Heart right ventricle (tissue), 16 donors: ENCODE measurements at regions not wholly inside any gene's neighbourhood (a gene's known extent, or its start where the extent isn't known, plus 50 kb on each side); places are given as distances from the start of the nearest gene placed in this dataset.

ENCODE experiments used
- ATAC-seq, 8 donors: fragments of 200-7000 bp; cut with Tn5 transposase; one replicate each; pipeline ENCODE4 v1.9.1; 2020; ENCODE audit warnings: mild to moderate bottlenecking in 8 of 8, moderate library complexity in 8 of 8, moderate number of reproducible peaks in 1 of 8
- DNase-seq, 2 donors: peaks; one replicate each; pipeline ENCODE4 v3.0.0-alpha.2; 2020
- H3K27ac ChIP-seq, 10 donors: fragments of 200-600 bp; sonication (generic) in 2 of 10; one replicate each; pipeline versions ENCODE4 v1.5.0 to v1.8.0; 2020 to 2022; ENCODE audit warnings: mild to moderate bottlenecking in 3 of 10
- H3K27me3 ChIP-seq, 7 donors: fragments of 200-600 bp; one replicate each; pipeline ENCODE4 v1.8.0; 2021 to 2022; ENCODE audit warnings: mild to moderate bottlenecking in 2 of 7
- H3K36me3 ChIP-seq, 9 donors: fragments of 200-600 bp; sonication (generic) in 1 of 9; one replicate each; pipeline versions ENCODE4 v1.5.0 to v1.8.0; 2020 to 2022; ENCODE audit warnings: mild to moderate bottlenecking in 2 of 9
- H3K4me1 ChIP-seq, 9 donors: fragments of 200-600 bp; sonication (generic) in 1 of 9; one replicate each; pipeline versions ENCODE4 v1.5.0 to v1.8.0; 2020 to 2022; ENCODE audit warnings: mild to moderate bottlenecking in 4 of 9
- H3K4me3 ChIP-seq, 10 donors: fragments of 200-600 bp; sonication (generic) in 2 of 10; one replicate each; pipeline versions ENCODE4 v1.5.0 to v1.8.0; 2020 to 2022; ENCODE audit warnings: mild to moderate bottlenecking in 7 of 10, moderate library complexity in 2 of 10
- H3K9me3 ChIP-seq, 11 donors: fragments of 200-600 bp in 10 of 11; sonication (generic) in 2 of 11; one replicate each; pipeline versions ENCODE4 v1.5.0 to v1.8.0; 2013 to 2022; ENCODE audit warnings: mild to moderate bottlenecking in 2 of 11, control low read depth in 1 of 11, moderate library complexity in 1 of 11
- CTCF ChIP-seq, 9 donors: fragments of 200-600 bp; sonication (generic) in 2 of 9; IDR thresholded peaks; one replicate each; pipeline versions ENCODE4 v1.5.0 to v1.8.0; 2021 to 2022; ENCODE audit warnings: antibody characterized with exemption in 9 of 9, mild to moderate bottlenecking in 5 of 9, moderate library complexity in 1 of 9
- WGBS, 2 donors: extraction: QIAGEN DNeasy Blood & Tissue Kit; methylation state at CpG; one replicate each; pipeline ENCODE4 v1.1.7; 2013; ENCODE audit warnings: inconsistent platforms in 1 of 2; 5-methylcytosine and 5-hydroxymethylcytosine counted together
- intact Hi-C, 10 donors: fragments of 100-400 bp; cut with DNase I; formaldehyde crosslinking; loops; one replicate each; pipeline versions ENCODE4 v1.11.1 to v1.14.2; 2022
- donor health status: Arrhythmogenic right ventricular cardiomyopathy.
- donor health status: ischemic (EF 13 %, LVEDD 7.1; RV severe dilation, severe dysfunction).
- donor health status: healthy with polysubstance abuse.
- donor health status: DM: no; HTN: yes; CAD: no.
- donor health status: DM: no; HTN: no; CAD: no.
- donor health status: ischemic (EF 25% LVEDD 6.9; RV normal size, moderate dysfunction).
- donor health status: ischemic (EF 25% LVEDD 5.7; RV mildly dilated, moderate dysfunction).
- donor health status: healthy.
- donor health status: DM: yes; HTN: yes; CAD: no.
- donor health status: Ischemic cardiomyopathy.
- donor health status: ischemic (EF 35%, LVEDD 5.7; RV mildly dilated, moderate dysfunction).
- donor health status: nonischemic (EF 11% LVEDD 7.7; RV severe dilation, severe dysfunction).
- donor health status: DM: yes; HTN: yes; CAD: no.
- donor health status: PGD.
- donor health status: ischemic (EF 29% LVEDD 5.4; RV normal size, mild dysfunction).
- donor health status: nonischemic (EF 23%, LVEDD 6.1; RV moderate dilation, normal function).

- Histone ChIP-seq H3K4me3 (no peak overlapping the region), H3K27me3 (no peaks in the 10 kb centered on the region), H3K36me3 (no peaks in the 10 kb centered on the region), H3K4me1 (peaks cover 0 to 22% (median 13%) of the 10 kb centered on the region in 9 donors), H3K27ac (no peak overlapping the region), H3K9me3 (no peaks in the 10 kb centered on the region)
- TF ChIP-seq CTCF (IDR thresholded peaks at IDR 0.05), result no peak
- ATAC-seq (no peak), DNase-seq (no peak)
- WGBS, 2 donors, result 65 to 74% methylated on average over 1 of the region's 1 CpG
- intact Hi-C loops, result no loop called here
Measured at GRCh38 chr14:90458536-90458935, 61.7 kb downstream of the CALM1 start.

GRCh38 chr14:90460136-90460535 lies 63.3 kb downstream of the CALM1 start:
- WGBS, 2 donors, result 98% methylated on average over 5 of the region's 5 CpGs
- no peak for TF ChIP-seq CTCF (IDR thresholded peaks at IDR 0.05)

GRCh38 chr14:90461425-90461824 lies 64.6 kb downstream of the CALM1 start:
- H3K4me3 ChIP-seq, result no peak overlapping the region
- intact Hi-C loops, result no loop called here
- no peaks in the 10 kb centered on the region for H3K27me3 ChIP-seq
- no peak for TF ChIP-seq CTCF (IDR thresholded peaks at IDR 0.05)
- WGBS, 2 donors, result 94% methylated on average over 6 of the region's 6 CpGs
- peaks cover 0 to 5% (median 0%) of the 10 kb centered on the region in 9 donors for H3K4me1 ChIP-seq
- ATAC-seq, result no peak
- no peak for DNase-seq
- H3K27ac ChIP-seq, result no peak overlapping the region
- no peaks in the 10 kb centered on the region for H3K36me3 ChIP-seq
- no peaks in the 10 kb centered on the region for H3K9me3 ChIP-seq

More at GRCh38 chr14:90460136-90460535, 63.3 kb downstream of the CALM1 start:
- no peak for ATAC-seq
- H3K36me3 ChIP-seq, result no peaks in the 10 kb centered on the region
- no peak for DNase-seq
- no peak overlapping the region for H3K4me3 ChIP-seq
- H3K27ac ChIP-seq, result no peak overlapping the region
- no peaks in the 10 kb centered on the region for H3K27me3 ChIP-seq
- H3K9me3 ChIP-seq, result no peaks in the 10 kb centered on the region
- peaks cover 0 to 6% (median 0%) of the 10 kb centered on the region in 9 donors for H3K4me1 ChIP-seq
- intact Hi-C loops, result no loop called here

- DNase-seq (no peak), ATAC-seq (no peak)
- TF ChIP-seq CTCF (IDR thresholded peaks at IDR 0.05), result no peak
- Histone ChIP-seq H3K27me3 (no peaks in the 10 kb centered on the region), H3K4me1 (no peaks in the 10 kb centered on the region), H3K27ac (no peak overlapping the region), H3K9me3 (peaks cover 0 to 17% (median 0%) of the 10 kb centered on the region in 11 donors), H3K36me3 (no peaks in the 10 kb centered on the region), H3K4me3 (no peak overlapping the region)
- WGBS, 2 donors, result 84 to 88% methylated on average over 4 of the region's 4 CpGs
- intact Hi-C loops, result no loop called here
Measured at GRCh38 chr14:90464481-90464880, 67.7 kb downstream of the CALM1 start.
